B cell (primary cell): ENCODE measurements at regions not wholly inside any gene's neighbourhood (a gene's known extent, or its start where the extent isn't known, plus 50 kb on each side); places are given as distances from the start of the nearest gene placed in this dataset.

ENCODE experiments used
- ATAC-seq: fragments of 200-7000 bp; cut with Tn5 transposase; one replicate; pipeline ENCODE4 v1.10.0; 2021; ENCODE audit warnings: low read depth, mild to moderate bottlenecking, moderate number of reproducible peaks, moderate library complexity
- CTCF ChIA-PET: fragments of 350-600 bp; sonication (Branson Sonifier 250); formaldehyde crosslinking; loops from one replicate; lab custom pipeline; 2021; ENCODE audit warnings: antibody characterized with exemption, inconsistent platforms; lab: Charles Lee
- POLR2A ChIA-PET: fragments of 350-600 bp; sonication (Branson Sonifier 250); formaldehyde crosslinking; loops from one replicate; lab custom pipeline; 2021; ENCODE audit warnings: antibody characterized with exemption; lab: Charles Lee
- DNase-seq: peaks from one replicate; pipeline ENCODE4 v3.0.0; 2013
- H2AFZ ChIP-seq: 2 replicates; pipeline ENCODE4 v1.6.1; 2012; ENCODE audit warnings: mild to moderate bottlenecking, low read depth, low read length; ENCODE audit not compliant: insufficient read depth, poor library complexity, severe bottlenecking
- H3K27ac ChIP-seq, 2 donors: 1 replicate in 1 of 2; 2 replicates in 1 of 2; pipeline ENCODE4 v1.5.1; 2012 to 2013; ENCODE audit warnings: low read length in 2 of 2, mild to moderate bottlenecking in 2 of 2, moderate library complexity in 1 of 2
- H3K27me3 ChIP-seq, 4 experiments: fragments of 200-600 bp in 1 of 4; sonication (generic) in 1 of 4; replicated peaks in 1 of 4; 1 replicate in 2 of 4; 2 replicates in 2 of 4; pipeline versions ENCODE4 v1.6.1 to v1.7.0; 2013 to 2016; ENCODE audit warnings: low read length in 3 of 4, mild to moderate bottlenecking in 2 of 4, mixed read lengths in 1 of 4, moderate library complexity in 1 of 4; ENCODE audit not compliant: insufficient read depth in 4 of 4, control insufficient read depth in 3 of 4; ENCODE audit errors: control extremely low read depth in 1 of 4
- H3K36me3 ChIP-seq, 2 experiments: replicated peaks in 1 of 2; 1 replicate in 1 of 2; 2 replicates in 1 of 2; pipeline versions ENCODE4 v1.6.1 to v1.7.1; 2013; ENCODE audit warnings: low read length in 1 of 2; ENCODE audit not compliant: insufficient read depth in 2 of 2, control insufficient read depth in 1 of 2; ENCODE audit errors: control extremely low read depth in 1 of 2, extremely low read depth in 1 of 2
- H3K4me1 ChIP-seq, 2 donors: fragments of 200-600 bp in 1 of 2; sonication (generic) in 1 of 2; 1 replicate in 1 of 2; 2 replicates in 1 of 2; pipeline versions ENCODE4 v1.5.1 to v1.6.1; 2013 to 2017; ENCODE audit warnings: low read length in 2 of 2; ENCODE audit not compliant: control insufficient read depth in 2 of 2, insufficient read depth in 2 of 2
- H3K4me2 ChIP-seq: replicated peaks from 2 replicates; pipeline ENCODE3; 2012; ENCODE audit warnings: mild to moderate bottlenecking, low read depth, low read length; ENCODE audit not compliant: poor library complexity, severe bottlenecking
- H3K4me3 ChIP-seq, 5 experiments: fragments of 200-600 bp in 1 of 5; sonication (generic) in 1 of 5; 1 replicate in 3 of 5; 2 replicates in 2 of 5; pipeline versions ENCODE4 v1.5.1 to v1.7.0; 2011 to 2016; ENCODE audit warnings: low read length in 4 of 5, mild to moderate bottlenecking in 4 of 5, low read depth in 2 of 5, control low read depth in 1 of 5, moderate library complexity in 1 of 5; ENCODE audit not compliant: insufficient read depth in 1 of 5; ENCODE audit errors: control extremely low read depth in 1 of 5, extremely low read depth in 1 of 5
- H3K79me2 ChIP-seq: fragments of 200-600 bp; sonication (generic); one replicate; pipeline ENCODE4 v1.6.0; 2016; ENCODE audit warnings: low read length; ENCODE audit not compliant: control insufficient read depth, insufficient read depth
- H3K9ac ChIP-seq: fragments of 200-600 bp; sonication (generic); 2 replicates; pipeline ENCODE4 v1.6.1; 2017; ENCODE audit warnings: mild to moderate bottlenecking, low read length, moderate library complexity
- H3K9me3 ChIP-seq, 3 donors: one replicate each; pipeline versions ENCODE4 v1.6.1 to v1.7.1; 2013; ENCODE audit warnings: low read length in 2 of 3; ENCODE audit not compliant: control insufficient read depth in 2 of 3, insufficient read depth in 1 of 3; ENCODE audit errors: control extremely low read depth in 1 of 3
- H4K20me1 ChIP-seq: 2 replicates; pipeline ENCODE4 v1.6.0; 2012; ENCODE audit warnings: mild to moderate bottlenecking, low read length; ENCODE audit not compliant: insufficient read depth, control insufficient read depth, poor library complexity, severe bottlenecking
- H3K27ac Mint-ChIP-seq: one replicate; pipeline ENCODE4 v1.8.0; 2021; ENCODE audit warnings: mixed read lengths
- H3K27me3 Mint-ChIP-seq: one replicate; pipeline ENCODE4 v1.8.0; 2021; ENCODE audit warnings: mixed read lengths
- H3K4me1 Mint-ChIP-seq: one replicate; pipeline ENCODE4 v1.8.0; 2021; ENCODE audit warnings: mixed read lengths
- H3K4me3 Mint-ChIP-seq: one replicate; pipeline ENCODE4 v1.8.0; 2021; ENCODE audit warnings: mixed read lengths
- H3K9me3 Mint-ChIP-seq: one replicate; pipeline ENCODE4 v1.8.0; 2022; ENCODE audit warnings: mixed read lengths; ENCODE audit not compliant: insufficient read depth
- EZH2 ChIP-seq: IDR thresholded peaks from 2 replicates; pipeline ENCODE4 v1.6.1; 2012; ENCODE audit warnings: borderline replicate concordance, low read depth, mild to moderate bottlenecking, moderate library complexity, low read length; ENCODE audit not compliant: insufficient read depth, poor library complexity, severe bottlenecking
- WGBS: methylation state at CpG from one replicate; pipeline ENCODE4 v1.1.5; 2013; ENCODE audit warnings: missing lambda C conversion rate; ENCODE audit not compliant: insufficient coverage; 5-methylcytosine and 5-hydroxymethylcytosine counted together
- intact Hi-C: fragments of 100-400 bp; cut with micrococcal nuclease; formaldehyde crosslinking; loops from one replicate; pipeline ENCODE4 v1.10.0; 2022
- TF ChIP-seq, protein P1 (sequence below): fragments of 200-600 bp; IDR thresholded peaks from one replicate; pipeline ENCODE4 v1.8.0; 2022; ENCODE audit warnings: antibody characterized with exemption, mild to moderate bottlenecking

DNA sequence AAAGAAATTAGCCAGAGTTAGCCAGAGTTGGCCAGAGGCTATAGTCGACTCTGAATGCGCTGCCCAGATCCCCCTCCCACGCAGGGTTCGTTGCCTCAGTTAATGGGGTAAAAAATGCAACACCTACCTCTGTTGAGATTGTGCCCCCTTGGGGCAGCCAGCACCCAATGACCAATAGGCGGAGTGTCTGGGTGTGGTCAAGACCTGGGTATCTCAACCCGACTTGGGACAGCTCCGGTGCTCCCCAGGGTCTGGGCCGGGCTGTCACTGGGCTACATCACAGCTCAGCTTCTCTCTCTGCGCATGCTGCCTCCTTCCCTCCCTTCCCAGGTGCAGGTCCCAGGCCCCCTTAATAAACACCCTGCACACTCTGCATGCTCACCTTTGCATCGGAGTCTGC lies 59.6 kb upstream of the GCSH start:
- no peak overlapping the region for H3K27ac Mint-ChIP-seq
- CTCF ChIA-PET: no interaction called here

DNA sequence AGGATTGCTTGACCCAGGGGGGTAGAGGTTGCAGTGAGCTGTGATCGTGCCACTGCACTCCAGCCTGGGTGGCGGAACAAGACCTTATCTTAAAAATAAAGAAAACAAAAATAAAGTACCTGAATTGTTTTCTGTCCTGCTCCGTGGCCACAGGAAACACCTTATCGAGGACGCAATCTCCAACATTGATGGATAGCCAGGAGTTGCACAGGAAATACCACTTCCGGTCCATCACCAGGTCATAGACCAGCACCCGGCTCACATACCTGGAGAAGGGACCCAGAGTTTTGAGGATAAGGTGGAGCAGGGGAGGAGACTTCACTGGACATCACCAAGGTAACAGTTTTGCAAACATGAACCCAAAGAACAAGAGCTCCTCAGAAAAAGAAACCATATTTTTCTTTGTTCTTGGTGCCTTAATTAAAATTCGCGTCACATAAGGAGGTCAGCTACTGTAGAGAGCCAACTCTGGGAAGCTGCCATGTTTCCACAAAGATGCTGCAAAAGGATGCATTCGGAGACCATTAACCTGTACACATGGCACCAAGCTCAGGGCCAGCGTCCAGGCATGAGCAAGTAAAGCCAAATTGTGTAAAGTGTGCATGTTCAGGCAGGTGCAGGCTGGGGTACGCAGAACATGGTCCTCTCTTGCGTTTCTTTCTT lies 55.6 kb upstream of the GCSH start:
- H3K79me2 ChIP-seq: no peaks in the 10 kb centered on the region
- no peak overlapping the region for H3K4me3 ChIP-seq
- no peak for ATAC-seq
- H3K9me3 ChIP-seq: no peaks in the 10 kb centered on the region
- no peaks in the 10 kb centered on the region for H3K27me3 ChIP-seq
- Mint-ChIP-seq H3K27me3 (peaks cover 10% of the 10 kb centered on the region), H3K4me3 (no peak overlapping the region), H3K27ac (no peak overlapping the region), H3K4me1 (no peaks in the 10 kb centered on the region), H3K9me3 (no peaks in the 10 kb centered on the region)
- CTCF ChIA-PET: no interaction called here
- WGBS: 68% methylated on average over 4 of the region's 13 CpGs
- no peak overlapping the region for H2AFZ ChIP-seq
- no peaks in the 10 kb centered on the region for H4K20me1 ChIP-seq
- no peak for DNase-seq
- H3K4me2 ChIP-seq: no peak overlapping the region
- H3K9ac ChIP-seq: no peak overlapping the region
- H3K4me1 ChIP-seq: no peaks in the 10 kb centered on the region
- POLR2A ChIA-PET: no interaction called here
- no peak for TF ChIP-seq EZH2
- TF ChIP-seq, protein P1, sequence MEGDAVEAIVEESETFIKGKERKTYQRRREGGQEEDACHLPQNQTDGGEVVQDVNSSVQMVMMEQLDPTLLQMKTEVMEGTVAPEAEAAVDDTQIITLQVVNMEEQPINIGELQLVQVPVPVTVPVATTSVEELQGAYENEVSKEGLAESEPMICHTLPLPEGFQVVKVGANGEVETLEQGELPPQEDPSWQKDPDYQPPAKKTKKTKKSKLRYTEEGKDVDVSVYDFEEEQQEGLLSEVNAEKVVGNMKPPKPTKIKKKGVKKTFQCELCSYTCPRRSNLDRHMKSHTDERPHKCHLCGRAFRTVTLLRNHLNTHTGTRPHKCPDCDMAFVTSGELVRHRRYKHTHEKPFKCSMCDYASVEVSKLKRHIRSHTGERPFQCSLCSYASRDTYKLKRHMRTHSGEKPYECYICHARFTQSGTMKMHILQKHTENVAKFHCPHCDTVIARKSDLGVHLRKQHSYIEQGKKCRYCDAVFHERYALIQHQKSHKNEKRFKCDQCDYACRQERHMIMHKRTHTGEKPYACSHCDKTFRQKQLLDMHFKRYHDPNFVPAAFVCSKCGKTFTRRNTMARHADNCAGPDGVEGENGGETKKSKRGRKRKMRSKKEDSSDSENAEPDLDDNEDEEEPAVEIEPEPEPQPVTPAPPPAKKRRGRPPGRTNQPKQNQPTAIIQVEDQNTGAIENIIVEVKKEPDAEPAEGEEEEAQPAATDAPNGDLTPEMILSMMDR: no peak
- intact Hi-C loops: no loop called here
- H3K27ac ChIP-seq: no peak overlapping the region
- no peaks in the 10 kb centered on the region for H3K36me3 ChIP-seq

More for the DNA sequence above, 59.6 kb upstream of the GCSH start:
- Histone ChIP-seq H3K79me2 (no peaks in the 10 kb centered on the region), H4K20me1 (no peaks in the 10 kb centered on the region), H3K9ac (no peak overlapping the region), H3K9me3 (no peaks in the 10 kb centered on the region), H3K27me3 (no peaks in the 10 kb centered on the region), H2AFZ (no peak overlapping the region), H3K27ac (no peak overlapping the region), H3K4me1 (no peaks in the 10 kb centered on the region), H3K4me3 (no peak overlapping the region), H3K4me2 (no peak overlapping the region), H3K36me3 (no peaks in the 10 kb centered on the region)
- DNase-seq: no peak
- WGBS: 79% methylated on average over 6 of the region's 10 CpGs
- no peaks in the 10 kb centered on the region for H3K9me3 Mint-ChIP-seq
- POLR2A ChIA-PET: no interaction called here
- peaks cover 2% of the 10 kb centered on the region for H3K27me3 Mint-ChIP-seq
- H3K4me1 Mint-ChIP-seq: no peaks in the 10 kb centered on the region
- intact Hi-C loops: no loop called here
- H3K4me3 Mint-ChIP-seq: no peak overlapping the region
- no peak for ATAC-seq
- TF ChIP-seq, protein P1: no peak
- no peak for TF ChIP-seq EZH2
